Vagina (tissue), 2 donors: ENCODE measurements at regions not wholly inside any gene's neighbourhood (a gene's known extent, or its start where the extent isn't known, plus 50 kb on each side); places are given as distances from the start of the nearest gene placed in this dataset.

Experiments
- POLR2A ChIP-seq, 2 donors: fragments of 450-650 bp; IDR thresholded peaks; one replicate each; pipeline ENCODE4 v1.6.1; 2017; ENCODE audit warnings: antibody characterized with exemption in 2 of 2, mild to moderate bottlenecking in 2 of 2, moderate library complexity in 2 of 2
- TF ChIP-seq, protein P1 (sequence below), 3 experiments: fragments of 450-650 bp in 2 of 3; fragments of 200-600 bp in 1 of 3; sonication (generic) in 1 of 3; IDR thresholded peaks; one replicate each; pipeline ENCODE4 v1.5.1; 2017 to 2019; ENCODE audit warnings: antibody characterized with exemption in 3 of 3, mild to moderate bottlenecking in 2 of 3, moderate library complexity in 2 of 3

DNA sequence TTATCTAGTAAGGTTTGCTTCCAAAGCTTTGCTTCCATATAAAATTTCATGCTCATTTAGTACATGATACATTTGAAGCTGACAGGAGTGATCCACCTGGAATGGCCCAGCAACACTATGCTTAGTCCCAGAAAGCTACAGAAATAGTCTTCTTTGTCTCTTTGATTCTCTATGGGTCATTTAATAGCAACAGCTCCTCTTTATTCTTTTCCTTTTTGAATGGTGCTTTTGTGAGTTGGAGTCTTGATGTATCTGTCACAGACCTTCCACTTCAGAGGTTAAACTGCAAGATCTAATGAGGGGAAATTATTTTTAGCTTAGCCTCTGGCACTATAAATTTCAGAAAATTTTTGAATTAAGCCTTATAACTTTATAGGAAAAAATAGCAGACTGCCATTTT is 509.5 kb downstream of the KCNA4 start:
- no peak for TF ChIP-seq POLR2A (IDR thresholded peaks at IDR 0.05)
- TF ChIP-seq, protein P1, sequence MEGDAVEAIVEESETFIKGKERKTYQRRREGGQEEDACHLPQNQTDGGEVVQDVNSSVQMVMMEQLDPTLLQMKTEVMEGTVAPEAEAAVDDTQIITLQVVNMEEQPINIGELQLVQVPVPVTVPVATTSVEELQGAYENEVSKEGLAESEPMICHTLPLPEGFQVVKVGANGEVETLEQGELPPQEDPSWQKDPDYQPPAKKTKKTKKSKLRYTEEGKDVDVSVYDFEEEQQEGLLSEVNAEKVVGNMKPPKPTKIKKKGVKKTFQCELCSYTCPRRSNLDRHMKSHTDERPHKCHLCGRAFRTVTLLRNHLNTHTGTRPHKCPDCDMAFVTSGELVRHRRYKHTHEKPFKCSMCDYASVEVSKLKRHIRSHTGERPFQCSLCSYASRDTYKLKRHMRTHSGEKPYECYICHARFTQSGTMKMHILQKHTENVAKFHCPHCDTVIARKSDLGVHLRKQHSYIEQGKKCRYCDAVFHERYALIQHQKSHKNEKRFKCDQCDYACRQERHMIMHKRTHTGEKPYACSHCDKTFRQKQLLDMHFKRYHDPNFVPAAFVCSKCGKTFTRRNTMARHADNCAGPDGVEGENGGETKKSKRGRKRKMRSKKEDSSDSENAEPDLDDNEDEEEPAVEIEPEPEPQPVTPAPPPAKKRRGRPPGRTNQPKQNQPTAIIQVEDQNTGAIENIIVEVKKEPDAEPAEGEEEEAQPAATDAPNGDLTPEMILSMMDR (IDR thresholded peaks at IDR 0.05), result no peak
